ENCODE measurements at regions not wholly inside any gene's neighbourhood (a gene's known extent, or its start where the extent isn't known, plus 50 kb on each side); places are given as distances from the start of the nearest gene placed in this dataset.

GRCh38 chr12:31868965-31869364 is 90.2 kb upstream of the RESF1 start:
- peak in 2 of 58 donors; percentile 4 to 8 for DNase-seq

GRCh38 chr12:31867292-31867691 is 91.9 kb upstream of the RESF1 start:
- no peak for DNase-seq

- no peak for DNase-seq
Observed at GRCh38 chr12:31866523-31866922, 92.7 kb upstream of the RESF1 start.

- DNase-seq = no peak
Observed at GRCh38 chr12:31865023-31865422, 94.2 kb upstream of the RESF1 start.

GRCh38 chr12:31861360-31861759 is 97.9 kb upstream of the RESF1 start:
- DNase-seq = no peak

GRCh38 chr12:31860401-31860800 is 98.8 kb upstream of the RESF1 start:
- no peak for DNase-seq

GRCh38 chr12:31859232-31859977 is 99.8 kb upstream of the RESF1 start:
- no peak for DNase-seq

GRCh38 chr12:31855427-31855826 is 103.8 kb upstream of the RESF1 start:
- DNase-seq = no peak

- DNase-seq = no peak
Observed at GRCh38 chr12:31853977-31854376, 105.2 kb upstream of the RESF1 start.

GRCh38 chr12:31853520-31853919 is 105.7 kb upstream of the RESF1 start:
- DNase-seq = no peak

GRCh38 chr12:31850268-31850667 is 108.9 kb upstream of the RESF1 start:
- no peak for DNase-seq

GRCh38 chr12:31849090-31849687 is 110.0 kb upstream of the RESF1 start:
- no peak for DNase-seq

- DNase-seq = no peak
Observed at GRCh38 chr12:31846405-31846804, 112.8 kb upstream of the RESF1 start.

GRCh38 chr12:31845613-31846322 is 113.4 kb upstream of the RESF1 start:
- no peak for DNase-seq

- DNase-seq = no peak
Observed at GRCh38 chr12:31843398-31844095, 114.7 kb upstream of the AMN1 start.

- DNase-seq = no peak
Observed at GRCh38 chr12:31837913-31838312, 109.1 kb upstream of the AMN1 start.

GRCh38 chr12:31835276-31835882 is 106.6 kb upstream of the AMN1 start:
- no peak for DNase-seq

- no peak for DNase-seq
Observed at GRCh38 chr12:31834150-31834549, 105.3 kb upstream of the AMN1 start.

GRCh38 chr12:31832740-31833729 is 104.2 kb upstream of the AMN1 start:
- peak in 1 of 58 donors; percentile 17 for DNase-seq

GRCh38 chr12:31828071-31828470 is 99.2 kb upstream of the AMN1 start:
- DNase-seq = no peak

All from anterior cingulate cortex (tissue), 58 donors.